GM18502 (cell line): ENCODE measurements at regions not wholly inside any gene's neighbourhood (a gene's known extent, or its start where the extent isn't known, plus 50 kb on each side); places are given as distances from the start of the nearest gene placed in this dataset.

Experiments
- ATAC-seq: cut with Tn5 transposase; IDR thresholded peaks from one replicate; pipeline ENCODE4 v1.9.1; 2021; ENCODE audit warnings: mild to moderate bottlenecking; ENCODE audit not compliant: unreplicated experiment, poor library complexity

- ATAC-seq: no peak
Measured at GRCh38 chr1:90106311-90106710, 111.4 kb downstream of the ZNF326 start.

- ATAC-seq: no peak
Measured at GRCh38 chr1:90104941-90105538, 110.1 kb downstream of the ZNF326 start.

GRCh38 chr1:90100566-90100965 lies 105.7 kb downstream of the ZNF326 start:
- ATAC-seq: no peak

- ATAC-seq: no peak
Measured at GRCh38 chr1:90092441-90092840, 97.5 kb downstream of the ZNF326 start.
